Pulmonary artery endothelial cell (primary cell): ENCODE measurements at regions not wholly inside any gene's neighbourhood (a gene's known extent, or its start where the extent isn't known, plus 50 kb on each side); places are given as distances from the start of the nearest gene placed in this dataset.

Experiments
- DNase-seq: peaks from one replicate; pipeline ENCODE4 v3.0.0-alpha.2; 2011; ENCODE audit warnings: low read depth, low spot score

GRCh38 chr18:54769526-54770464 is 58.5 kb upstream of the RAB27B start:
- DNase-seq, result no peak

DNA sequence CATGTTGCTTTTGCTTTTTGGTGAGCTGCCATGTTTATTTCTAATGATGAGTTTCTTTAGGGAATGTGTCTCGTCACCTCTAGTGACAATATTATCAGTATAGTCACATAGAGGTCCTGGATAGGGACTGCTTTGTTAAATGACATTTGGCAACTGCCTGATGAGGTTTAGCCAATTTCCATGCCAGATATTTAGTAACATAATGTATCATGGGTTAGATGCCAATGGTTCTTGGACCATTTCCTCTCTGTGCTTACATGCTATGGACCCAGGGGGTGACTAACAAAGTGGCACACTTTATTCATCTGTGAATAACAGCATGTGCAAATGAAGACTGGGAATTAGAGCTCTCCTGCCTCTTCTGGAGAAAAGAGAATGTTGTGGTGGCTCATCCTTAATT is 56.2 kb upstream of the RAB27B start:
- DNase-seq, result no peak

GRCh38 chr18:54774423-54774822 is 53.9 kb upstream of the RAB27B start:
- DNase-seq, result no peak

DNA sequence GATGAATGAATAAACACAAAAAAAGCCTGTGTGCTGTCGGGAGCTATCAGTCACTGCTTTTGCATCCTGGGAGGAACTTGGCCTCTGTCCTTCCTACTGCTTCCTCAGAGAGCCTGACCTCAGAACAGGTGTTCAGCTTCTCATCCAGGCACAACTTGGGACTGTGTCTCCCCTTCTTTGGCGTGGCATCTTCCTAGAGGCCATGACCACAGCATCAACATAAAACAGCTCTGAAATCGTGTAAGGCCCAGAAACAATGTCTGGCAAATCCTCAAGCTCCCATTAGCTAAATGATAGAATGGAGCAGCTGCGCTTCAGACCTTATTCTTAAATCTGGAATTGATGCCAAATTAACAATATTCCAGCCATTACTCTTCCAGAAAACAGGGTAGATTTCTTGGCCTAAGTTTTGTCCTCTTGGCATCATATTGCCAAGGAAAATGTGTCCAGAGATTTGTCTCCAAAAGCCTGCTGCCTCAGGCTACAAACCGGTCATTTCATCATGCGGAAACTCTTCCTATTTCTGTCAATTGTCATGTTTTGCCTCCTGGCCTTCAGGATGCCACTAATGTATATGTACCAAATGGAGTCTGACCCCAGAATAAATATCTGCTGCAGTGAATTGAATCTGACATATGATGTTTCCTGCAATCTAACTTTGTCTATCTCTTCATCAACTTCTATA is 53.2 kb upstream of the RAB27B start:
- no peak for DNase-seq

GRCh38 chr18:54775686-54776085 is 52.6 kb upstream of the RAB27B start:
- DNase-seq, result no peak

GRCh38 chr18:54776282-54776977 is 51.8 kb upstream of the RAB27B start:
- peak; percentile 45 for DNase-seq

- no peak for DNase-seq
Observed at GRCh38 chr18:54777118-54777791, 51.0 kb upstream of the RAB27B start.

DNA sequence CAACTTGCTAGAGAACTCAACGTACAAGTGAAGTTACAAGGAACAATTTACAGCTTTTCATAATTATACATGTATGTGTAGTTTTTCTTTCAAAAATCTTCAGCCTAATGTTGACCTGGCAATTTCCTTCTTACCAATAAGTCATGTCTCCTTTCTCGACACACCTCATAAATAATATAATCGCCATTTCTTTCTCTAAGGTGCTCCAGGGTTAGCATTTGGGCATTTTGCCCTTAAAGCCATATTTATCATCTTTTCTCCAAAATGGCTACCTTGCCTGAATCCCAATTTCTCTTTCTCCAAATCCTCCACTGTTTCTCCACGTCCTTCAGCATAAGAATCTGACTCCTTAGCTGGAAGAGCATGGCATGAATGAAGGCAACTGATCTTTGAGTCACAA is 50.3 kb upstream of the RAB27B start:
- no peak for DNase-seq
